OCI-LY7 (cell line): ENCODE measurements at regions not wholly inside any gene's neighbourhood (a gene's known extent, or its start where the extent isn't known, plus 50 kb on each side); places are given as distances from the start of the nearest gene placed in this dataset.
"Not testable (repeated sequence)": the region's sequence is repeated elsewhere in the genome, so short reads cannot be mapped to it uniquely, and the experiment has no call there.

Source experiments
- CTCF ChIP-seq: fragments of 200-600 bp; sonication (generic); conservative IDR thresholded peaks from 2 replicates; pipeline ENCODE4 v1.5.1; 2014; ENCODE audit warnings: mild to moderate bottlenecking, antibody characterized with exemption, low read length, moderate library complexity, mixed read lengths
- EZH2phosphoT487 ChIP-seq: fragments of 200-600 bp; sonication (generic); IDR thresholded peaks from 2 replicates; pipeline ENCODE4 v1.6.1; 2018; ENCODE audit warnings: low read depth, borderline replicate concordance, mild to moderate bottlenecking, mixed run types, antibody characterized with exemption, low read length, moderate library complexity, mixed read lengths

DNA sequence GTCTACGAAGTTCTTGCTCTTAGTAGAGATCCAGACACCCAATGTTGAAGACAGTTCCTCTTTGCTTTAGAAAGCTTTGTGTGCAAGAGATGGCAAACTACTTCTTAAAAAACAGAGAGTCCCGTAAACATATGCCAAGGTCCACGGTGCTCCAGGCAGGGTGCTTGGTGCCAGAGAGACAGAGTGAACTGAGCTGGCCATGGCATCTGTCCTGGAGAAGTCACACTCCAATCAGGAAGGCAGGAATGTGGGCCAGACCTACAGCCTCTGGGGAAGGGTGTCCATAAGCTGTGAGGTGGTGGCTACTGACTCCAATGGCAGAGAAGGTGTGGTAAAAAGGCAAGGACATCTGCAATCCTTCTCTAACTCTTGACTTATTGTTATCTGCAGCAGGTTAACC, 242.0 kb upstream of the PLGLB2 start:
- TF ChIP-seq CTCF, EZH2phosphoT487: not testable (repeated sequence)
